Panc1 (cell line): ENCODE measurements at regions not wholly inside any gene's neighbourhood (a gene's known extent, or its start where the extent isn't known, plus 50 kb on each side); places are given as distances from the start of the nearest gene placed in this dataset.

Experiments
- ATAC-seq: fragments of 200-7000 bp; cut with Tn5 transposase; 2 replicates; pipeline ENCODE4 v1.9.1; 2020; ENCODE audit warnings: mild to moderate bottlenecking, moderate library complexity
- BruUV-seq: library from RNA; stranded (reverse); fragments of 400-500 nt; replicated peaks from 2 replicates; lab custom pipeline; 2021; lab: Mats Ljungman, UMichigan
- CTCF ChIA-PET: fragments of 300-600 bp; sonication (Branson Sonifier 250); formaldehyde crosslinking; loops from one replicate; lab custom pipeline; 2022; ENCODE audit warnings: antibody characterized with exemption; lab: Charles Lee
- POLR2A ChIA-PET: fragments of 300-600 bp; sonication (Branson Sonifier 250); formaldehyde crosslinking; loops from one replicate; lab custom pipeline; 2022; ENCODE audit warnings: antibody characterized with exemption; lab: Charles Lee
- DNase-seq: peaks from one replicate; pipeline ENCODE4 v3.0.0-alpha.2; 2010; ENCODE audit warnings: low read depth, low spot score
- H3K27ac ChIP-seq: 2 replicates; pipeline ENCODE4 v1.5.1; 2011; ENCODE audit warnings: mild to moderate bottlenecking, low read length, inconsistent platforms
- H3K27me3 ChIP-seq: fragments of 200-500 bp; sonication (Bioruptor generic); 2 replicates; pipeline ENCODE4 v1.6.0; 2014; ENCODE audit warnings: low read length, inconsistent platforms; ENCODE audit not compliant: control insufficient read depth, insufficient read depth
- H3K36me3 ChIP-seq: fragments of 200-500 bp; sonication (Bioruptor generic); 2 replicates; pipeline ENCODE4 v1.5.1; 2014; ENCODE audit warnings: inconsistent platforms, mild to moderate bottlenecking, low read length, moderate library complexity; ENCODE audit not compliant: control insufficient read depth, insufficient read depth
- H3K4me1 ChIP-seq: 2 replicates; pipeline ENCODE4 v1.5.1; 2011; ENCODE audit warnings: inconsistent platforms, mild to moderate bottlenecking, low read length, moderate library complexity; ENCODE audit not compliant: control insufficient read depth, insufficient read depth
- H3K4me3 ChIP-seq, 2 experiments: 2 replicates each; pipeline ENCODE4 v1.5.1; 2011 to 2012; ENCODE audit warnings: low read depth in 2 of 2, low read length in 2 of 2, mild to moderate bottlenecking in 2 of 2, inconsistent platforms in 1 of 2, moderate library complexity in 1 of 2
- H3K9me3 ChIP-seq: fragments of 200-500 bp; sonication (Bioruptor generic); 2 replicates; pipeline ENCODE4 v1.5.1; 2014; ENCODE audit warnings: low read depth, mild to moderate bottlenecking, inconsistent platforms, low read length, moderate library complexity; ENCODE audit not compliant: control insufficient read depth, insufficient read depth
- CTCF ChIP-seq: fragments of 450-650 bp; IDR thresholded peaks from 2 replicates; pipeline ENCODE4 v1.5.1; 2017; ENCODE audit warnings: mild to moderate bottlenecking
- POLR2AphosphoS5 ChIP-seq: IDR thresholded peaks from 2 replicates; pipeline ENCODE4 v1.6.1; 2012; ENCODE audit warnings: mild to moderate bottlenecking, low read depth, low read length, moderate library complexity
- REST ChIP-seq, 2 experiments: IDR thresholded peaks; 2 replicates each; pipeline ENCODE4 v1.6.1; 2011 to 2012; ENCODE audit warnings: low read depth in 2 of 2, control low read depth in 1 of 2, low read length in 1 of 2, mild to moderate bottlenecking in 1 of 2, moderate library complexity in 1 of 2; ENCODE audit not compliant: insufficient read depth in 1 of 2
- SIN3A ChIP-seq: IDR thresholded peaks from 2 replicates; pipeline ENCODE4 v1.6.1; 2012; ENCODE audit warnings: low read depth, mild to moderate bottlenecking, low read length, moderate library complexity, borderline replicate concordance; ENCODE audit not compliant: insufficient read depth
- TCF7L2 ChIP-seq: IDR thresholded peaks from 2 replicates; pipeline ENCODE4 v1.6.1; 2011; ENCODE audit warnings: mild to moderate bottlenecking, low read depth, low read length, inconsistent platforms
- in situ Hi-C: cut with HindIII; loops from 2 replicates; pipeline ENCODE4 v1.10.0; 2016; ENCODE audit warnings: low sequenced_read_pairs, low pct_unique_long_range_greater_than_20kb
- intact Hi-C: fragments of 100-400 bp; cut with micrococcal nuclease; formaldehyde crosslinking; loops from one replicate; pipeline ENCODE4 v1.10.0; 2022; ENCODE audit not compliant: unreplicated experiment

GRCh38 chr10:117654105-117654504 is 111.6 kb downstream of the EMX2 start:
- CTCF ChIA-PET: no interaction called here
- BruUV-seq: no TSS peak
- DNase-seq (no peak), ATAC-seq (no peak)
- H3K27me3 ChIP-seq: no peaks in the 10 kb centered on the region
- POLR2A ChIA-PET: no interaction called here
- in situ Hi-C loops (no loop called here), intact Hi-C loops (no loop called here)
- no peak overlapping the region for H3K4me3 ChIP-seq
- H3K9me3 ChIP-seq: peaks cover 6% of the 10 kb centered on the region; the same call in 1 of the 2 replicates
- H3K4me1 ChIP-seq: no peaks in the 10 kb centered on the region
- no peak for TF ChIP-seq SIN3A
- no peak for TF ChIP-seq TCF7L2
- no peak for TF ChIP-seq CTCF
- TF ChIP-seq POLR2AphosphoS5: no peak
- TF ChIP-seq REST (IDR thresholded peaks at IDR 0.05; ENCODE audit: insufficient read depth in 1 of 2, low read depth in 2 of 2, low read length in 1 of 2): no peak
- H3K36me3 ChIP-seq: no peaks in the 10 kb centered on the region
- H3K27ac ChIP-seq: no peak overlapping the region

GRCh38 chr10:117656385-117657367 is 114.1 kb downstream of the EMX2 start:
- Histone ChIP-seq H3K27me3 (no peaks in the 10 kb centered on the region), H3K9me3 (peaks cover 6% of the 10 kb centered on the region; the same call in 1 of the 2 replicates), H3K4me3 (no peak overlapping the region), H3K27ac (no peak overlapping the region), H3K36me3 (no peaks in the 10 kb centered on the region), H3K4me1 (no peaks in the 10 kb centered on the region)
- DNase-seq (no peak), ATAC-seq (no peak)
- ChIA-PET POLR2A (no interaction called here), CTCF (no interaction called here)
- intact Hi-C loops: no loop called here
- BruUV-seq: no TSS peak
- no peak for TF ChIP-seq TCF7L2
- TF ChIP-seq SIN3A: no peak
- TF ChIP-seq REST (IDR thresholded peaks at IDR 0.05; ENCODE audit: insufficient read depth in 1 of 2, low read depth in 2 of 2, low read length in 1 of 2): no peak
- no peak for TF ChIP-seq POLR2AphosphoS5
- TF ChIP-seq CTCF: no peak
- in situ Hi-C loops: no loop called here
